ENCODE measurements at regions not wholly inside any gene's neighbourhood (a gene's known extent, or its start where the extent isn't known, plus 50 kb on each side); places are given as distances from the start of the nearest gene placed in this dataset.

GRCh38 chr16:62596584-62596983, 560.3 kb upstream of the CDH8 start:
- Histone ChIP-seq H3K27ac (ENCODE audit: insufficient read length, low read depth, low read length) (no peak overlapping the region), H3K9me3 (ENCODE audit: control insufficient read depth, low read depth, low read length) (no peaks in the 10 kb centered on the region), H3K18ac (ENCODE audit: insufficient read length, low read depth, low read length) (no peak overlapping the region), H3K27me3 (ENCODE audit: insufficient read depth, low read length) (no peaks in the 10 kb centered on the region), H3K4me2 (ENCODE audit: insufficient read depth, insufficient read length, low read length) (no peak overlapping the region), H4K91ac (ENCODE audit: insufficient read length, low read depth, low read length) (no peak overlapping the region), H3K9ac (ENCODE audit: extremely low read depth, insufficient read length, low read length) (no peak overlapping the region), H2BK5ac (ENCODE audit: insufficient read length, low read length) (no peak overlapping the region), H3K79me2 (ENCODE audit: insufficient read depth, low read length) (no peaks in the 10 kb centered on the region), H2AFZ (ENCODE audit: low read length) (no peak overlapping the region), H2BK12ac (ENCODE audit: insufficient read length, low read depth, low read length) (no peak overlapping the region), H3K79me1 (ENCODE audit: insufficient read depth, low read depth, low read length, poor library complexity, severe bottlenecking) (no peaks in the 10 kb centered on the region), H4K8ac (replicated peaks; ENCODE audit: insufficient read length, low read depth, low read length) (no peak overlapping the region), H3K23me2 (ENCODE audit: insufficient read length, low read depth, low read length, poor library complexity, severe bottlenecking) (no peaks in the 10 kb centered on the region), H4K5ac (ENCODE audit: insufficient read length, low read depth, low read length) (no peak overlapping the region), H4K20me1 (ENCODE audit: control insufficient read depth, insufficient read depth, insufficient read length) (no peaks in the 10 kb centered on the region), H3T11ph (ENCODE audit: low read length) (no peak overlapping the region), H2BK120ac (ENCODE audit: low read depth, low read length, poor library complexity, severe bottlenecking) (no peak overlapping the region), H3K4me1 (ENCODE audit: insufficient read depth, low read length) (no peaks in the 10 kb centered on the region), H2AK5ac (ENCODE audit: insufficient read length, low read length) (no peak overlapping the region), H3K56ac (ENCODE audit: insufficient read length, low read depth, low read length) (no peak overlapping the region), H3K23ac (ENCODE audit: insufficient read length, low read depth, low read length) (no peak overlapping the region), H2BK20ac (ENCODE audit: low read depth, low read length, poor library complexity, severe bottlenecking) (no peak overlapping the region), H2BK15ac (ENCODE audit: low read depth, low read length) (no peak overlapping the region), H3K14ac (ENCODE audit: insufficient read depth, low read length) (no peak overlapping the region), H3K4ac (ENCODE audit: low read depth, low read length) (no peak overlapping the region)
- WGBS (ENCODE audit: extremely low coverage, insufficient read length, low lambda C conversion rate): no CpG with 5 or more reads among the region's 1 CpG
- H3K36me3 Mint-ChIP-seq (ENCODE audit: insufficient read depth in 1 of 3, low read depth in 3 of 3): no peaks in the 10 kb centered on the region
- TF ChIP-seq, protein P1, sequence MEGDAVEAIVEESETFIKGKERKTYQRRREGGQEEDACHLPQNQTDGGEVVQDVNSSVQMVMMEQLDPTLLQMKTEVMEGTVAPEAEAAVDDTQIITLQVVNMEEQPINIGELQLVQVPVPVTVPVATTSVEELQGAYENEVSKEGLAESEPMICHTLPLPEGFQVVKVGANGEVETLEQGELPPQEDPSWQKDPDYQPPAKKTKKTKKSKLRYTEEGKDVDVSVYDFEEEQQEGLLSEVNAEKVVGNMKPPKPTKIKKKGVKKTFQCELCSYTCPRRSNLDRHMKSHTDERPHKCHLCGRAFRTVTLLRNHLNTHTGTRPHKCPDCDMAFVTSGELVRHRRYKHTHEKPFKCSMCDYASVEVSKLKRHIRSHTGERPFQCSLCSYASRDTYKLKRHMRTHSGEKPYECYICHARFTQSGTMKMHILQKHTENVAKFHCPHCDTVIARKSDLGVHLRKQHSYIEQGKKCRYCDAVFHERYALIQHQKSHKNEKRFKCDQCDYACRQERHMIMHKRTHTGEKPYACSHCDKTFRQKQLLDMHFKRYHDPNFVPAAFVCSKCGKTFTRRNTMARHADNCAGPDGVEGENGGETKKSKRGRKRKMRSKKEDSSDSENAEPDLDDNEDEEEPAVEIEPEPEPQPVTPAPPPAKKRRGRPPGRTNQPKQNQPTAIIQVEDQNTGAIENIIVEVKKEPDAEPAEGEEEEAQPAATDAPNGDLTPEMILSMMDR (conservative IDR thresholded peaks at IDR 0.05): no peak
- H3K27me3 Mint-ChIP-seq (ENCODE audit: low read depth): no peaks in the 10 kb centered on the region
- H3K27ac Mint-ChIP-seq: no peak overlapping the region
- H3K4me3 Mint-ChIP-seq: no peak overlapping the region
- H3K4me1 Mint-ChIP-seq: no peaks in the 10 kb centered on the region; a peak in 1 of 4 replicates
- no peaks in the 10 kb centered on the region for H3K9me3 Mint-ChIP-seq
- DNase-seq: no peak

Data from H9 (cell line).